H1 (cell line): ENCODE measurements at regions not wholly inside any gene's neighbourhood (a gene's known extent, or its start where the extent isn't known, plus 50 kb on each side); places are given as distances from the start of the nearest gene placed in this dataset.

Experiments used
- CTCF ChIA-PET: fragments of 300-600 bp; sonication (Branson Sonifier 250); formaldehyde crosslinking; loops from one replicate; lab custom pipeline; 2021; ENCODE audit not compliant: partially characterized antibody; lab: Charles Lee
- POLR2A ChIA-PET: fragments of 300-600 bp; sonication (Branson Sonifier 250); formaldehyde crosslinking; loops from one replicate; lab custom pipeline; 2021; ENCODE audit warnings: inconsistent platforms; ENCODE audit not compliant: partially characterized antibody; lab: Charles Lee
- DNase-seq, 2 experiments: peaks; one replicate each; pipeline versions ENCODE4 v3.0.0 to v3.0.0-alpha.2; 2010 to 2022; ENCODE audit warnings: low spot score in 2 of 2, low read depth in 1 of 2, mixed read lengths in 1 of 2
- FAIRE-seq: peaks from 2 replicates; lab custom pipeline; 2011; peaks lifted over from hg19 to GRCh38; lab: Jason Lieb, UNC
- H2AFZ ChIP-seq: 2 replicates; pipeline ENCODE4 v1.8.1; 2012; ENCODE audit warnings: low read length, inconsistent platforms
- H2AK5ac ChIP-seq: 2 replicates; pipeline ENCODE4 v1.6.1; 2013; ENCODE audit warnings: low read depth, low read length
- H2BK120ac ChIP-seq: replicated peaks from 2 replicates; pipeline ENCODE3; 2013; ENCODE audit warnings: low read depth, low read length, inconsistent platforms
- H2BK12ac ChIP-seq: 2 replicates; pipeline ENCODE4 v1.6.1; 2013; ENCODE audit warnings: low read depth, low read length
- H2BK15ac ChIP-seq: 2 replicates; pipeline ENCODE4 v1.6.1; 2013; ENCODE audit warnings: low read length
- H2BK20ac ChIP-seq: 2 replicates; pipeline ENCODE4 v1.6.1; 2013; ENCODE audit warnings: low read length
- H2BK5ac ChIP-seq: 2 replicates; pipeline ENCODE4 v1.6.1; 2013; ENCODE audit warnings: low read depth, low read length
- H3K14ac ChIP-seq: 2 replicates; pipeline ENCODE4 v1.6.1; 2013; ENCODE audit warnings: inconsistent platforms; ENCODE audit not compliant: insufficient read length
- H3K18ac ChIP-seq: 2 replicates; pipeline ENCODE4 v1.6.1; 2013; ENCODE audit warnings: low read length; ENCODE audit errors: extremely low read depth
- H3K23ac ChIP-seq: 2 replicates; pipeline ENCODE4 v1.6.1; 2013; ENCODE audit warnings: inconsistent platforms; ENCODE audit not compliant: insufficient read length
- H3K23me2 ChIP-seq: 2 replicates; pipeline ENCODE4 v1.6.1; 2013; ENCODE audit warnings: low read depth, low read length
- H3K27ac ChIP-seq: 2 replicates; pipeline ENCODE4 v1.6.1; 2011; ENCODE audit warnings: low read depth, low read length, inconsistent platforms
- H3K27me3 ChIP-seq, 4 experiments: replicated peaks in 1 of 4; 1 replicate in 1 of 4; 2 replicates in 3 of 4; pipeline versions ENCODE4 v1.6.1 to v1.8.1; 2011 to 2013; ENCODE audit warnings: low read length in 3 of 4, mild to moderate bottlenecking in 3 of 4, inconsistent platforms in 2 of 4, mixed read lengths in 2 of 4, moderate library complexity in 1 of 4; ENCODE audit not compliant: control insufficient read depth in 3 of 4, insufficient read depth in 3 of 4; ENCODE audit errors: extremely low read depth in 1 of 4
- H3K36me3 ChIP-seq, 4 experiments: 2 replicates each; pipeline versions ENCODE4 v1.6.1 to v1.8.1; 2011 to 2013; ENCODE audit warnings: mild to moderate bottlenecking in 4 of 4, low read length in 3 of 4, moderate library complexity in 2 of 4, control low read depth in 1 of 4, inconsistent platforms in 1 of 4; ENCODE audit not compliant: insufficient read depth in 4 of 4, control insufficient read depth in 2 of 4
- H3K4ac ChIP-seq: replicated peaks from 2 replicates; pipeline ENCODE3; 2013; ENCODE audit warnings: low read length, low read depth, mixed read lengths, inconsistent platforms; ENCODE audit not compliant: insufficient read length
- H3K4me1 ChIP-seq, 4 experiments: replicated peaks in 1 of 4; 1 replicate in 1 of 4; 2 replicates in 3 of 4; pipeline versions ENCODE4 v1.6.1 to v1.8.1; 2011 to 2013; ENCODE audit warnings: low read length in 3 of 4, inconsistent platforms in 2 of 4, mixed read lengths in 1 of 4; ENCODE audit not compliant: insufficient read depth in 4 of 4, control insufficient read depth in 3 of 4
- H3K4me2 ChIP-seq, 2 experiments: 2 replicates each; pipeline versions ENCODE4 v1.6.1 to v1.8.1; 2011 to 2013; ENCODE audit warnings: low read depth in 2 of 2, low read length in 2 of 2, control low read depth in 1 of 2, inconsistent platforms in 1 of 2, mild to moderate bottlenecking in 1 of 2; ENCODE audit not compliant: insufficient read depth in 1 of 2
- H3K4me3 ChIP-seq, 4 experiments: fragments of 200-600, 300-600 bp in 1 of 4; sonication (generic), shearing (Covaris generic), sonication (Bioruptor Twin) in 1 of 4; 2 replicates each; pipeline versions ENCODE4 v1.5.1 to v1.8.1; 2011 to 2016; ENCODE audit warnings: low read length in 4 of 4, low read depth in 3 of 4, control low read depth in 2 of 4, inconsistent platforms in 2 of 4, mild to moderate bottlenecking in 2 of 4, mixed read lengths in 1 of 4, moderate library complexity in 1 of 4; ENCODE audit not compliant: insufficient read depth in 2 of 4; ENCODE audit errors: extremely low read depth in 1 of 4
- H3K56ac ChIP-seq: replicated peaks from 2 replicates; pipeline ENCODE3; 2013; ENCODE audit warnings: low read depth, mild to moderate bottlenecking, mixed read lengths, low read length, inconsistent platforms; ENCODE audit not compliant: insufficient read length
- H3K79me1 ChIP-seq: 2 replicates; pipeline ENCODE4 v1.6.1; 2013; ENCODE audit warnings: low read depth, low read length, control low read depth
- H3K79me2 ChIP-seq, 2 experiments: 2 replicates each; pipeline versions ENCODE4 v1.6.1 to v1.8.1; 2012 to 2013; ENCODE audit warnings: low read length in 2 of 2, mild to moderate bottlenecking in 2 of 2, inconsistent platforms in 1 of 2; ENCODE audit not compliant: insufficient read depth in 2 of 2, control insufficient read depth in 1 of 2
- H3K9ac ChIP-seq, 4 experiments: replicated peaks in 1 of 4; 1 replicate in 1 of 4; 2 replicates in 3 of 4; pipeline versions ENCODE4 v1.6.1 to v1.8.1; 2011 to 2013; ENCODE audit warnings: low read depth in 3 of 4, low read length in 3 of 4, control low read depth in 2 of 4, mild to moderate bottlenecking in 2 of 4, moderate library complexity in 2 of 4, inconsistent platforms in 1 of 4; ENCODE audit errors: extremely low read depth in 1 of 4
- H3K9me3 ChIP-seq, 2 experiments: 2 replicates each; pipeline versions ENCODE4 v1.6.1 to v1.8.1; 2012 to 2013; ENCODE audit warnings: mild to moderate bottlenecking in 2 of 2, moderate library complexity in 2 of 2, control low read depth in 1 of 2, inconsistent platforms in 1 of 2, low read depth in 1 of 2, low read length in 1 of 2, mixed read lengths in 1 of 2; ENCODE audit not compliant: insufficient read depth in 2 of 2
- H4K20me1 ChIP-seq, 2 experiments: replicated peaks in 1 of 2; 2 replicates each; pipeline versions ENCODE3 to v1.8.1; 2011 to 2013; ENCODE audit warnings: inconsistent platforms in 2 of 2, low read length in 2 of 2, mild to moderate bottlenecking in 1 of 2; ENCODE audit not compliant: insufficient read depth in 2 of 2, control insufficient read depth in 1 of 2
- H4K5ac ChIP-seq: 2 replicates; pipeline ENCODE4 v1.6.1; 2013; ENCODE audit warnings: low read length, low read depth, mixed read lengths, inconsistent platforms; ENCODE audit not compliant: insufficient read length
- H4K8ac ChIP-seq: 2 replicates; pipeline ENCODE4 v1.8.0; 2013; ENCODE audit warnings: mild to moderate bottlenecking, moderate library complexity, low read length, inconsistent platforms; ENCODE audit not compliant: insufficient read depth; ENCODE audit errors: extremely low read depth
- H4K91ac ChIP-seq: replicated peaks from 2 replicates; pipeline ENCODE3; 2013; ENCODE audit warnings: low read length, mixed read lengths, inconsistent platforms; ENCODE audit not compliant: insufficient read length
- ASH2L ChIP-seq: fragments of 200-600, 300-600 bp; sonication (generic); IDR thresholded peaks from one replicate; pipeline ENCODE4 v1.7.1; 2017; ENCODE audit warnings: low read length
- ATF2 ChIP-seq: IDR thresholded peaks from 2 replicates; pipeline ENCODE4 v1.6.1; 2012; ENCODE audit warnings: low read length, inconsistent platforms
- ATF3 ChIP-seq: IDR thresholded peaks from 2 replicates; pipeline ENCODE4 v1.6.1; 2011; ENCODE audit warnings: low read depth, mild to moderate bottlenecking, low read length; ENCODE audit not compliant: insufficient read depth
- CTCF ChIP-seq, 3 experiments: IDR thresholded peaks; 1 replicate in 2 of 3; 2 replicates in 1 of 3; pipeline versions ENCODE4 v1.5.1 to v1.6.1; 2011; ENCODE audit warnings: low read length in 3 of 3, mild to moderate bottlenecking in 3 of 3, inconsistent platforms in 2 of 3, low read depth in 1 of 3, moderate library complexity in 1 of 3; ENCODE audit not compliant: insufficient read depth in 1 of 3; ENCODE audit errors: control extremely low read depth in 1 of 3
- RBBP5 ChIP-seq: IDR thresholded peaks from 2 replicates; pipeline ENCODE4 v1.7.1; 2012; ENCODE audit warnings: low read depth, mild to moderate bottlenecking, inconsistent platforms, low read length, moderate library complexity, borderline replicate concordance
- SP4 ChIP-seq: IDR thresholded peaks from 2 replicates; pipeline ENCODE4 v1.6.1; 2012; ENCODE audit warnings: low read length, inconsistent platforms
- TBP ChIP-seq: IDR thresholded peaks from 2 replicates; pipeline ENCODE4 v1.6.1; 2011; ENCODE audit warnings: low read depth, low read length, improper control_type of control experiment
- TCF12 ChIP-seq: IDR thresholded peaks from 2 replicates; pipeline ENCODE4 v1.6.1; 2011; ENCODE audit warnings: low read depth, mild to moderate bottlenecking, low read length
- WGBS, 2 experiments: shearing (Covaris generic) in 1 of 2; methylation state at CpG; one replicate each; pipeline versions ENCODE4 v1.1.6 to v1.1.7; 2013 to 2015; ENCODE audit warnings: low lambda C conversion rate in 2 of 2, mixed read lengths in 2 of 2, inconsistent platforms in 1 of 2, low coverage in 1 of 2, missing lambda C conversion rate in 1 of 2; ENCODE audit not compliant: insufficient replicate concordance in 2 of 2, insufficient coverage in 1 of 2, insufficient read length in 1 of 2; ENCODE audit errors: extremely low coverage in 1 of 2, missing lambda C conversion rate in 1 of 2; 5-methylcytosine and 5-hydroxymethylcytosine counted together

GRCh38 chr22:48546653-48547424 lies 1280.8 kb downstream of the BRD1 start:
- Histone ChIP-seq H3K36me3 (no peaks in the 10 kb centered on the region), H4K91ac (no peak overlapping the region), H3K4ac (no peak overlapping the region), H3K79me1 (peaks cover 17% of the 10 kb centered on the region), H3K23ac (no peak overlapping the region), H2AFZ (no peak overlapping the region), H4K20me1 (peaks cover 0 to 31% of the 10 kb centered on the region in 2 experiments), H4K8ac (no peak overlapping the region), H2BK120ac (no peak overlapping the region), H3K9me3 (no peaks in the 10 kb centered on the region), H2AK5ac (no peak overlapping the region), H2BK15ac (no peak overlapping the region), H3K56ac (no peak overlapping the region), H3K4me1 (0 out of 7 replicates have a peak, but pooled peaks cover 0 to 2% (median 0%) of the 10 kb centered on the region in 4 experiments), H3K14ac (no peak overlapping the region), H3K79me2 (no peaks in the 10 kb centered on the region; a peak in 1 of 4 replicates), H3K27ac (no peak overlapping the region), H3K9ac (no peak overlapping the region), H2BK20ac (no peak overlapping the region), H3K4me2 (no peak overlapping the region), H3K4me3 (no peak overlapping the region), H4K5ac (no peak overlapping the region), H3K27me3 (no peaks in the 10 kb centered on the region; a peak in 1 of 7 replicates), H3K18ac (no peak overlapping the region), H2BK5ac (no peak overlapping the region), H2BK12ac (no peak overlapping the region), H3K23me2 (peaks cover 10% of the 10 kb centered on the region; the same call in 1 of the 2 replicates)
- FAIRE-seq (no peak), DNase-seq (no peak)
- CTCF ChIA-PET: interaction anchor here (1.1 to 1.2 kb wide), 2 partner anchors 9 to 54 kb away, joined by 3 to 5 read pairs; no protein-coding TSS in a partner anchor
- WGBS, 2 experiments: 94% methylated on average over 19 of the region's 19 CpGs; no CpG with 5 or more reads in 1 of the 2 experiments
- POLR2A ChIA-PET: no interaction called here
- TF ChIP-seq ATF2 (no peak), TCF12 (no peak), ATF3 (no peak), ASH2L (no peak), TBP (no peak), SP4 (no peak), CTCF (IDR thresholded peaks at IDR 0.05; ENCODE audit: control extremely low read depth in 1 of 3, insufficient read depth in 1 of 3, low read depth in 1 of 3, low read length in 3 of 3) (no peak), RBBP5 (no peak)
